HG03060 (cell line): ENCODE measurements at regions not wholly inside any gene's neighbourhood (a gene's known extent, or its start where the extent isn't known, plus 50 kb on each side); places are given as distances from the start of the nearest gene placed in this dataset.

Source experiments
- ATAC-seq: cut with Tn5 transposase; IDR thresholded peaks from one replicate; pipeline ENCODE4 v1.9.1; 2021; ENCODE audit warnings: low read depth, moderate number of reproducible peaks; ENCODE audit not compliant: unreplicated experiment

- no peak for ATAC-seq
These were observed 472.9 kb upstream of the PRKX start for GRCh38 chrX:4186331-4186730.

GRCh38 chrX:4185086-4185485 lies 471.6 kb upstream of the PRKX start:
- no peak for ATAC-seq

DNA sequence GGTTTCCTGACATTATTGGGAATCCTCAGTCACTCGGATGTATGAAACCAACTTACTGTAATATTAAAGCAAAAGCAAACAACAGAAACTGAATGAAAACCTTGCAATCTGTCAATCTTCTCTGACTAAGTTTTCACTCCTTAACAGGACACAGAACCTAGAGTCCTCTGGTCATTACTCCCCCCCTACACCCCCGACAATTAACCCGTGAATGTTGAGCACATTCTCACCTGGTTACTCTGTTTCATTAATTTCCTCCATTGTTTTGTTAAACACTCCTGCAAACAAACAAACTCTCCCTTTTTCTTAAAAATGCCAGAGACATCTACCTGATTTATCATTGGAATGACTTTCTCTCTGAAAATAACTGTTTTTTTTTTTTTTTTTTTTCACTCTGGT lies 469.0 kb upstream of the PRKX start:
- no peak for ATAC-seq

- no peak for ATAC-seq
These were observed 468.4 kb upstream of the PRKX start for GRCh38 chrX:4181782-4182407.

DNA sequence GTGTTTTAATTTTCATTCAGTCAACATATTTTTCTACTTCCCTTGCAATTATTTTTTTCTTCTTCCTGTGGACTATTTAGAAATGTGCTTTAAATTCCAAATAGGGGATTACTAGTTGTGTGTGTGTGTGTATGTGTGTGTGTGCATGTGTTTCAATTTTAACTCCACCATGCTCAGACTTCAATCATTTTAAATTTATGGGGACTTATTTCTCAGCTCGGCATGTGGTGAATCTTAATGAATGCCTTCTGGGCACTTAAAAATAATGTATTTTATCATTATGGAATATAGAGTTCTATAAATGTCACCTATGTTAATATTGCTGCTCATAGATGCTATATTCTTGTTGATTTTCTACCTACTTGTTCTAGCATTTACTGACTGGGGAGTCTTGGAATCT lies 465.6 kb upstream of the PRKX start:
- ATAC-seq, result no peak

DNA sequence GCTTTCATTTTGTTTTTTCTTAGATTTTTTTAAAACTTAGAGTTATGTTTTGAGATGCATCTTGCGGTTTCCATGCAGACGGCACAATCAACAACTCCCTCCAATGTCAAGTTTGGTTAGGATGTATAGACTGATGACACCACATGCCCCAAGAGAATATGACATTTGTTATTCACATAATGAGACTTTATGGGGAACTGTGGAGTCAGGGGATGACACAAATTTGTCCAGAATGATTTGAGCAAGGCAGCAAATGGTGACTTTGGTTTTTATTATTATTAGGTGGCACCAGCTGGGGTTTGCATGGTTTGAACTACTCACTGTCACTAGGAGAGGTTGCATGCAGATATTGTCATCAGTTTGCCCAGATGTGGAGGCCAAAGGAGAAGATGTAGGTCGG lies 461.8 kb upstream of the PRKX start:
- no peak for ATAC-seq

GRCh38 chrX:4173743-4174142 lies 460.3 kb upstream of the PRKX start:
- no peak for ATAC-seq

DNA sequence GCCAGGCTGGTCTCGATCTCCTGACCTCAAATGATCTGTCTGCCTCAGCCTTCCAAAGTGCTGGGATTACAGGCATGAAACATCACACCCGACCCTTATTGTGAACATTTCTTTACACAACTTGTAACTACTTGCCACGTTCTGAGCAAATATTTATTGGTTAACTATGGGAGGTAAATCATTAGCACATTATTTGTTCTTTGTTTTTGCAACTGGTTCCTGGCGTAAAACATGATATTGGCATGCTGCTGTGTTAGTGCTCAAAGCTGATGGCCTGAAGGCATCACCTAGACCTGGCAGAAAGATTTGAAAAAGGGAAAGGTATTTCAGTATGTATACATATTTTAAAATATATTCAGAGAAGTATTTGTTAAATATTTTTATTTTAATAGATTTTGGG lies 438.3 kb upstream of the PRKX start:
- no peak for ATAC-seq

GRCh38 chrX:4150259-4150658 lies 436.8 kb upstream of the PRKX start:
- no peak for ATAC-seq

DNA sequence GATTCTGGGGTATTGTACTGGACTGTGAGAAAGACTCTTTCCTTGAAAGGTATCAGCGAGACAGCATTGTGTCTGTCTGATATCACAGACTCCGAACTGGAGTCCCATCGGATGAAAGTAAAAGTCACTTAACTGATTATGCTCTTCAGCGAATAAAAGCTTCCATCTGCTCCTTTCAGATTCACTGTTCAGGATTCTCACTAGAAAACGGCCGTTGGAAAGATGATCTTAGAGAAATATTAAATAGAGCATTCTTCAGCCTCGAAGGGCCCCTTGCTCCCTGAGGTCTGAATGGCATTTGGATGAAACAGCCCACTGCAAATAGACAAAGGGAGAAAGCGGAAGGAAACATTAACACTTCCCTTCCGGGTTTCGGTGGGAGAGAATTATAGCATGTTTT lies 416.2 kb upstream of the PRKX start:
- no peak for ATAC-seq

GRCh38 chrX:4118666-4119530 lies 405.4 kb upstream of the PRKX start:
- no peak for ATAC-seq

GRCh38 chrX:4110964-4111363 lies 397.5 kb upstream of the PRKX start:
- ATAC-seq, result no peak

GRCh38 chrX:4094926-4095325 lies 381.5 kb upstream of the PRKX start:
- no peak for ATAC-seq

- ATAC-seq, result no peak
These were observed 377.8 kb upstream of the PRKX start for GRCh38 chrX:4091046-4091760.

DNA sequence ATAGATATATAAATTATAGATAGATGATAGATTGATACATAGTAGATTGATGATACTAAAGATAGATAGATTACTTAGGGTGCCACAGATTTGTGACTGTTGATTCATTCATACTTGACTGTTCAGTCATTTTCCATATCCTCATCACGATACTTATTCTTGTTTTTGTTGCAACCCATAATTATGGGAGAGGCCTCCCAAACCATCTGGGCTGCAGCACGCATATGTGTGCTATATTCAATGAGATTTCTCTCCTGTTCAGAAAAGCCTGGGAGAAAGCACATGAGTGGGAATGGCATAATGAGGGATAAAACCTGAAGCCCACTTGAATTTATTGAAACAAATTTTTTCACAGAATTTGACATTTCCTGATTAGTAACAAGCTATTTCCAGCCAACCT lies 346.4 kb upstream of the PRKX start:
- no peak for ATAC-seq

GRCh38 chrX:4043951-4044350 lies 330.5 kb upstream of the PRKX start:
- ATAC-seq, result no peak

DNA sequence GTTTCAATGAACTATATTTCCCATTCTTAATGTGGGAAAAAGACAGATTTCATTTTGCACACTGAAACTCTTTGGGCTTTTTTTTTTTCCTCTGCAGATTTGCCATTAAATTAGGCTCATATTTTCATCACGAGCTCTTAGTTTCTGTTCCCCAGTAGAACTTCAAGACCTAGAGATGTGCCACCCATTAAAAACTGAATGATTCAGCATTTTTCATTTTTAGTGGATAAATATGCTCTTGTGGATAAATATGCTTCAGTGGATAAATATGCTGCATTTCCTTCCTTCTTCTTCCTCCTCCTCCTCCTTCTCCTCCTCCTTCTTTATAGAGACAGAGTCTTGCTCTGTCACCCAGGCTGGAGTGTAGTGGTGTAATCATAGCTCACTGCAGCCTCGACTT lies 322.4 kb upstream of the PRKX start:
- no peak for ATAC-seq

DNA sequence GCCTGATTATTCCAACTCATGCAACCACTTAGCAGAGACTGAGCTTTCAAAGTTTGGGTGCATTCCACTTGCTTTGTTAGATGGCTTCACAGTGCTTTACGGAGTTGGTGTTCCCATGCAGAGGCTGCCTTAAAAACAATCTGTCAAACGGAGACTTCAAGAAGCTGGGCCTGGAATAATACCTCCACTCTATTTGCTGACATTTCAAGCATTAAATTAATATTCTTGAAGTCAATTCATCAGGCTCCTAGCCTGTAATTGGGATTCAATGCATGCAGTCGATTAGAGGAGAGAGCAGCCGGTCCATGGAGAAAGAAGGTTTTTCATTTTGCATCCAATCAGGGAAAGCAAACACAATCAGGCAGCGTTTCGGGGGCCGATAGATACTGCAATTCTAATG lies 314.7 kb upstream of the PRKX start:
- no peak for ATAC-seq

GRCh38 chrX:4005281-4005680 lies 291.8 kb upstream of the PRKX start:
- ATAC-seq, result no peak

GRCh38 chrX:4004822-4005221 lies 291.4 kb upstream of the PRKX start:
- no peak for ATAC-seq

DNA sequence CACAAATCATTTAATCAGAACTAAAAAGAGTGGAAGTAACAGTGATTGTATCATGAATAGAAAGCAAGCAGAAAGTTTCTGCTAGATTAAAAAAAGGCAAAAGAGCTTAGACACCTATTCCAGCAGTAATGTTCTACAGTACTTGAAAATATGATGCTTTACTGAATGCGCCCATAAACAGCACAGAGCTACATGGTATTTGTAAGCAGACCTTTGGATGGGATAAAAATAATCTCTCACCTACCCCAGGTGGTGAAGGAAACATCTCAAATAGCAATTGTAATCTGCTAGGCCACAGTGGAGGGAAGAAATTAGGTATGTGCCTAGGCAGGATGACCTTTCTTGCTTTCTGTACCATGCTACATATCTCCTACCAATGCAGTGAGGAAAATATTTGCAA lies 280.9 kb upstream of the PRKX start:
- ATAC-seq, result no peak

DNA sequence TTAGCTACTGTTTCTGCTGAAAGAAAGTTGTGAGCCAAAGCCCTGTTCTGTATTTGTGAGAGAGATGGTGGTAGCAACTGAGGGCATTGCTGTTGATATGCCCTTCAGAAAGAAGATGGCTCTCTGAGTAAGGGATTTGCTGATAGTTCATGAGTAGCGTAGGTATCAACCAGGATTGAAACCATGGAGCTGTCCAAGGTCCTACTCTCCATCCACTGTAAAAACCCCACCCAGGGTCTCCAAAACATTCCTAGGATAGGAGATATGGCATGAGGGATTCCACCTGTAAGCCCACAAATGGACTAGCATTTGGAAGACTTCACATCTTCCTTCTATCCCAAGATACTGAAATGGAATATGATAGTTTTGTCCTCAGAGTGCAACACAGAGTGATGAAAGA lies 277.1 kb upstream of the PRKX start:
- no peak for ATAC-seq
